ENCODE measurements at regions not wholly inside any gene's neighbourhood (a gene's known extent, or its start where the extent isn't known, plus 50 kb on each side); places are given as distances from the start of the nearest gene placed in this dataset.
"Not testable (repeated sequence)": the region's sequence is repeated elsewhere in the genome, so short reads cannot be mapped to it uniquely, and the experiment has no call there.

DNA sequence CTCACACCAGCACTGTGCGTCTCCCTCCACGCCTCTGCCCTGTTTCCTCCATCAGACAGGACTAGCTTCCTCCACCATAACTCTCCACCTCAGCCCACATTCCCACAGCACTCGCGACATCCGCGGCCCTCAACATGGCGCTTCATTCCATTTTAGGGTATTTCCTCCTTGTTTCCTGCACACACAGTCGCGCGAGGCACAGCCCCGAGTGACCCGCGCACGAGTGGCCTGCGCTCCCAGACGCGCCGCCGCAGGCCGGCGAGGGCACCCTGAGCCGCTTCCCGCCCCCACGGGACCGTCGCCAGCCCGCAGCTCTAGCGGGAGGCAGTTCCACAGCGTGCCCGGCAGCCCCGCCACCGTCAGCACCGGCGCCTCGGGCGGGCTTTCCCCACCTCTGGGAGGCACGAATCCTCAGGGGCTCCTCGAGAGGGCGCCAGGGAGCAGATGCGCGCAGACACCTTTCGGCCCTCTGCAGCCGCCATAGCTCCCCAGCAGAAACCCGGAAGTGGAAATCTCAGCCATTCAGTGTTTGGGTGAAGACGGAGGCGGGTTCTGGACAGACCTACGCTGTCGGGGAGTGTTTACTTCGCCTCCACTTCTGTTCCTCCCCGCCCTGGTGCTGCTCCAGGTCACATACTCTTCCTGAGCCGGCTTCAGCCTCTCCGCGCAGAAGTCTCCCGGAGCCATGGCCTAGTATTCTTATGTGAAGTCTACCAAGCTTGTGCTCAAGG, 136.6 kb downstream of the FOXD4L6 start:
- H3K27me3 Mint-ChIP-seq; H3K4me3 Mint-ChIP-seq; H3K9me3 Mint-ChIP-seq (ENCODE audit: low read depth); H3K27ac Mint-ChIP-seq: not testable (repeated sequence)
- CTCF ChIA-PET: interaction anchor here (1.7 kb wide), 1 partner anchor 10 kb away, joined by 5 read pairs; no protein-coding TSS in a partner anchor
- Mint-ChIP-seq H3K4me1 (peaks cover 31% of the 10 kb centered on the region), H3K36me3 (peaks cover 23% of the 10 kb centered on the region)
- ATAC-seq (peak; percentile 99), DNase-seq (peak; percentile 99)

DNA sequence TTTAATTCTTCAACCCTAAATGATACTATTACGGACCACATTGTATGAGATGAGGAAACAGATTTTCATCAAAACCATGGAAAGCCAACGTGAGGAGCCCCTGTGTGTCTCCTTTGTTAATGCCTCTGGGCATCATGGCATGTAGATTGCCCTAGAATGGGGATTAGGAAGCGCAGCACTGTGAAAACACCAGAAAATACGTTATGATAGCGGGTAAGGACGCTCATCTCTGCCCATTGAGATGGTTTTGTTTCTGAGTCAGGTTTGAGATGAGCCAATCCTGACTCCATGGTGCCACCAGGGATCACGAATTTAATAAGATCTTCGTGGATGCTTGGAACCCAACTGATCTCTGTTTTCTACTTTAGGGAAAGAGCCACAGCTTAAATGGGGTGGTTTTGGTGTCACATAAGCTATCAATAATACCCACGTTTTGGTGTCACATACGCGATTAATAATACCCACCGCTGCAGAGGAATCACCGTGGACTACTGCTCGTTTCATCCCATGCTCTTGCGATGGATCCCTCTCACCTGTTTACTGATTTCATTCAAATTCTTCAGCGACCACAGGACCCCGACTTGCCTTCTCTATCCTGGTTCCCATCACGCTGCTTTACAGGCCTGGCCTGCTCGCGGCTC, 137.3 kb downstream of the FOXD4L6 start:
- H3K27ac Mint-ChIP-seq; DNase-seq; H3K4me3 Mint-ChIP-seq; ATAC-seq; H3K9me3 Mint-ChIP-seq (ENCODE audit: low read depth); H3K27me3 Mint-ChIP-seq: not testable (repeated sequence)
- Mint-ChIP-seq H3K36me3 (peaks cover 18% of the 10 kb centered on the region), H3K4me1 (peaks cover 26% of the 10 kb centered on the region)
- CTCF ChIA-PET: interaction anchor here (1.7 kb wide), 1 partner anchor 9 kb away, joined by 5 read pairs; no protein-coding TSS in a partner anchor

- not testable (repeated sequence) for DNase-seq
These were observed 142.1 kb downstream of the FOXD4L6 start for GRCh38 chr9:40986332-40986731.

DNA sequence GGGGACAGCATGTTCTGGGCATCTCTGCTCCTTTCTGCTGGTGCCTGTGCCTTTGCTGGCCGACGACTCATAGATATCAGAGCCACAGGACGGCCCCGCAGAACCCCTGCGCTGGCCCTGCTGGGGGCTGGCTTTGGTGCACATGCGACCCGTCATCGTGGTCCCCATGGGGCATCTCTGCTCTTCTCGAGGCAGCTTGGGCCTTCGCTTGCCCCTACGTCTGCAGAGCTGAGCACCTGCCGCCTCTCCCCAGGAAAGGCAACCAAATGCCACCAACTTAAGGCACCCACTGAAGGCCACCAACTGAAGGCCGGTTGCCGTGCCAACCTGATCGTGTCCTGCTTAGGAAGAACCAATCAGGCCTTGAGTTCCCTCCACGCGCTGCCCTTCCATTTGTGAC, 153.1 kb downstream of the FOXD4L6 start:
- H3K27me3 Mint-ChIP-seq; H3K36me3 Mint-ChIP-seq; CTCF ChIA-PET; H3K9me3 Mint-ChIP-seq (ENCODE audit: low read depth); H3K4me1 Mint-ChIP-seq; DNase-seq; ATAC-seq; H3K27ac Mint-ChIP-seq; H3K4me3 Mint-ChIP-seq: not testable (repeated sequence)

More at GRCh38 chr9:40986332-40986731, 142.1 kb downstream of the FOXD4L6 start:
- H3K27ac Mint-ChIP-seq; CTCF ChIA-PET; H3K27me3 Mint-ChIP-seq; ATAC-seq; H3K9me3 Mint-ChIP-seq (ENCODE audit: low read depth); H3K4me3 Mint-ChIP-seq: not testable (repeated sequence)
- Mint-ChIP-seq H3K36me3 (peaks cover 19% of the 10 kb centered on the region), H3K4me1 (peaks cover 11% of the 10 kb centered on the region)

- CTCF ChIA-PET; H3K4me3 Mint-ChIP-seq; H3K27ac Mint-ChIP-seq; ATAC-seq; H3K36me3 Mint-ChIP-seq; H3K4me1 Mint-ChIP-seq; H3K9me3 Mint-ChIP-seq (ENCODE audit: low read depth); H3K27me3 Mint-ChIP-seq; DNase-seq: not testable (repeated sequence)
These were observed 153.6 kb downstream of the FOXD4L6 start for GRCh38 chr9:40974912-40975311.

DNA sequence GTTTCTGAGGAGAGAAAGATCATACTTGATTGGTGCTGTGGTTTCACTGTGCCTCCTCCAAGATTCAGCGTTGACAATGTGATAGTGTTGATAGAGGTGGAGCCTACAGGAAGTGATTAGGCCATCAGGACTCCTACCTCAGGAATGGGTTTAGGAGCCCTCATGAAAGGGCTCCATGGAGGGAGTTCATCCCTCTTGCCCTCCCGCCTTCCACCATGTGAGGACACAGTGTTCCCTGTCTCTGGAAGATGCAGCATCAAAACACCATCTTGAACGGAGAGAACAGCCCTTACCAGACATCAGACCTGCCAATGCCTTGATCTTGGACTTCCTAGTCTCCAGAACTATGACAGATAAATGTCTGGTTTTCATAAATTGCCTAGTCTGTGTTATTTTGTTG, 156.7 kb downstream of the FOXD4L6 start:
- H3K27me3 Mint-ChIP-seq; H3K27ac Mint-ChIP-seq; H3K4me1 Mint-ChIP-seq; H3K36me3 Mint-ChIP-seq; H3K9me3 Mint-ChIP-seq (ENCODE audit: low read depth); DNase-seq; H3K4me3 Mint-ChIP-seq; ATAC-seq; CTCF ChIA-PET: not testable (repeated sequence)

- DNase-seq; H3K36me3 Mint-ChIP-seq; ATAC-seq; CTCF ChIA-PET; H3K4me3 Mint-ChIP-seq; H3K27me3 Mint-ChIP-seq; H3K9me3 Mint-ChIP-seq (ENCODE audit: low read depth); H3K27ac Mint-ChIP-seq; H3K4me1 Mint-ChIP-seq: not testable (repeated sequence)
These were observed 158.1 kb downstream of the FOXD4L6 start for GRCh38 chr9:40970340-40970739.

GRCh38 chr9:40962461-40962860, 166.0 kb downstream of the FOXD4L6 start:
- H3K9me3 Mint-ChIP-seq (ENCODE audit: low read depth); CTCF ChIA-PET; ATAC-seq; H3K4me3 Mint-ChIP-seq; H3K36me3 Mint-ChIP-seq; H3K27ac Mint-ChIP-seq; H3K4me1 Mint-ChIP-seq; H3K27me3 Mint-ChIP-seq; DNase-seq: not testable (repeated sequence)

DNA sequence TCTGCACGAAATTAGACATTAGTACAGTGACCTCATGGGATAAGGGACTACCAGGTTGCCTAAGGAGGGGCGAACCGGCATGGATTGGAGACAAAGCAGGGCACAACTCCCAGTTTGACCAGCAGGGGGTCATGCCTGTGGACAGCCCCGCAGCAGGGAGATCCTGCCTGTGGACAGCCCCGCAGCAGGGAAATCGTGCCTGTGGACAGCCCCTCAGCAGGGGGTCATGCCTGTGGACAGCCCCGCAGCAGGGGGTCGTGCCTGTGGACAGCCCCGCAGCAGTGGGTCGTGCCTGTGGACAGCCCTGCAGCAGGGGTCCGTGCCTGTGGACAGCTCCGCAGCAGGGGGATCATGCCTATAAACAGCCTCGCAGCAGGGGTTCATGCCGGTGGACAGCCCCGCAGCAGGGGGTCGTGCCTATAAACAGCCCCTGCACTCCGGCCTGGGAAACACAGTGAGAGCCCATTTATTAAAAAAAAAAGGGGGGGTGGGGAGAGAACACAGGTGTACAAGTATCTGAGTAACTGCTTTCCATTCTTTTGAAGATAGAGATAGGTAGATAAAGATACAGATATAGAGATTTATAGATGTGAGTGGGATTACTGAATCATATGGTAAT, 176.5 kb downstream of the FOXD4L6 start:
- H3K27ac Mint-ChIP-seq; CTCF ChIA-PET; H3K27me3 Mint-ChIP-seq; DNase-seq; ATAC-seq; H3K4me3 Mint-ChIP-seq; H3K9me3 Mint-ChIP-seq (ENCODE audit: low read depth); H3K4me1 Mint-ChIP-seq: not testable (repeated sequence)
- peaks cover 13% of the 10 kb centered on the region for H3K36me3 Mint-ChIP-seq

GRCh38 chr9:40946228-40946627, 182.3 kb downstream of the FOXD4L6 start:
- H3K4me1 Mint-ChIP-seq; H3K9me3 Mint-ChIP-seq (ENCODE audit: low read depth); H3K4me3 Mint-ChIP-seq; CTCF ChIA-PET; H3K27ac Mint-ChIP-seq; H3K36me3 Mint-ChIP-seq; H3K27me3 Mint-ChIP-seq; DNase-seq; ATAC-seq: not testable (repeated sequence)

DNA sequence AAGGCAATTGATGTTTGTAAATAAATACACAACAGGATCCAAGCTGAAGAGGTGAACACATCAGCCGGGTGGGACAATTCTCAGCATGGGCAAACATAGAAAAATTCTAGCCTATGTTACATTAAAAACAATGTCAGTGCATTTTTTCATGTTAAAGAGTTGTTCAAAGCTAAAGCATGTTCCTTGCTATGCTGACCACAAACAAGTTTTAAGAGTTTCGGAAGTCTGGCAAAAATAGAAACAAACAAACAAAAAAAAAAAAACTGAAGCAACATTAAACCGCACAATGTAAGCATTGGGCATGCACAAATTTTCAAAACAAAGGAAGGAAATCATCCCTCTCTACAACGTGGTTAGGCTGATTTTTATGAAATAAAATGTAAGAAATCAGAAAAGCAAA, 185.8 kb downstream of the FOXD4L6 start:
- H3K4me3 Mint-ChIP-seq; H3K4me1 Mint-ChIP-seq; H3K9me3 Mint-ChIP-seq (ENCODE audit: low read depth); CTCF ChIA-PET; H3K27ac Mint-ChIP-seq; H3K27me3 Mint-ChIP-seq; DNase-seq; H3K36me3 Mint-ChIP-seq; ATAC-seq: not testable (repeated sequence)

DNA sequence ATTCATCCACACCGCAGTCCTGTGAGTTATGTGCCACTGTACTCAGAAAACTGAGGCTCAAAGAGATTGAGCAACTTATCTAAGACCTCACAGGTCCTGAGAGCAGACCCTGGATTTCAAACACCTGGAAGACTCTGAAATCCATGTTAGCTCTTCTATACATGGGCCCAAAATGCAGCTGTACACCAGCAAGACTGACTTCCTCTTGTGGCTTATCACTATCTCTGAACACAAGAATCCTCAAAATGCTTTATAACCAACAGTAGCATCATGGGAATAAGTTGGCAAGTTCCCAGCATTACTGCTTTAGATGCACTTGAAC, 188.6 kb downstream of the FOXD4L6 start:
- H3K27me3 Mint-ChIP-seq; H3K27ac Mint-ChIP-seq; ATAC-seq; CTCF ChIA-PET; H3K4me3 Mint-ChIP-seq; H3K9me3 Mint-ChIP-seq (ENCODE audit: low read depth); DNase-seq; H3K36me3 Mint-ChIP-seq; H3K4me1 Mint-ChIP-seq: not testable (repeated sequence)

GRCh38 chr9:40939201-40939887, 189.1 kb downstream of the FOXD4L6 start:
- H3K4me1 Mint-ChIP-seq; H3K27me3 Mint-ChIP-seq; H3K36me3 Mint-ChIP-seq; DNase-seq; ATAC-seq; H3K9me3 Mint-ChIP-seq (ENCODE audit: low read depth); CTCF ChIA-PET; H3K27ac Mint-ChIP-seq; H3K4me3 Mint-ChIP-seq: not testable (repeated sequence)

- CTCF ChIA-PET: no interaction called here
- Mint-ChIP-seq H3K4me3 (no peak overlapping the region), H3K9me3 (ENCODE audit: low read depth) (peaks cover 7% of the 10 kb centered on the region), H3K36me3 (no peaks in the 10 kb centered on the region), H3K27me3 (no peaks in the 10 kb centered on the region), H3K27ac (no peak overlapping the region), H3K4me1 (no peaks in the 10 kb centered on the region)
- DNase-seq (no peak), ATAC-seq (no peak)
These were observed 193.1 kb downstream of the FOXD4L6 start for GRCh38 chr9:40935336-40935735.

Data from activated CD8-positive, alpha-beta memory T cell treated with anti-CD3 and anti-CD28 coated beads, Interleukin-2, amount 10 ng/mL, durations not matched to agents 7 days and 5 days (primary cell).